Germinal center (tissue), 1 donor: ENCODE measurements at regions not wholly inside any gene's neighbourhood (a gene's known extent, or its start where the extent isn't known, plus 50 kb on each side); places are given as distances from the start of the nearest gene placed in this dataset.

Experiments used
- DNase-seq: peaks from one replicate; pipeline ENCODE4 v3.0.0; 2012; ENCODE audit warnings: mixed read lengths, low spot score

DNA sequence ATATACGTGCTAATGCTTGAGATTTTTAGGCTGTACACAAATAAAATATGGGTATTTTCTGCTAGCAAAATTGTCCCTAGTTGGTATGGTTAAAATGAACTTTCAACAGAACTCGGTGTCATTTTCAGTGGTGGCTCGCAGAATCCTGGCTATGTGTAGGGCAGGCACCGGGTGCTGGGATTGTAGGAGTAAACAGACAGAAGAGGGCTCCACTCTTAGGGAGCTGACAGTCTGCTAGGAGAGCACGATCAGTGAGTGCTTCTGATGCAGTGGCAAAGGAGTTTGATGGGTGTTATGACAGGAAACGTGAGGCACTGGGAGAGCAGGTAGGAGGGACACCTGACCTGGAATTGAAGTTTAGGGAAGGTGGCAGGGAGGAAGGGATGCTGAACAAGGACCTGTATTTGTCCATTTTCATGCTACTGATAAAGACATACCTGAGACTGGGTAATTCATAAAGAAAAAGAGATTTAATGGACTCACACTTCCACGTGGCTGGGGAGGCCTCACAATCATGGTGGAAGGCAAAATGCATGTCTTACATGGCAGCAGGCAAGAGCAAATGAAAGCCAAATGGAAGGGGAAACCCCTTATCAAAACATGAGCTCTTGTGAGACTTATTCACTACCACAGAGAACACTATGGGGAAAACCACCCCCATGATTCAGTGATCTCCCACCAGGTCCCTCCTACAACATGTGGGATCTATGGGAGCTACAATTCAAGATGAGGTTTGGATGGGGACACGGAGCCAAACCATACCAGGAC, 105.4 kb upstream of the LCLAT1 start:
- no peak for DNase-seq

DNA sequence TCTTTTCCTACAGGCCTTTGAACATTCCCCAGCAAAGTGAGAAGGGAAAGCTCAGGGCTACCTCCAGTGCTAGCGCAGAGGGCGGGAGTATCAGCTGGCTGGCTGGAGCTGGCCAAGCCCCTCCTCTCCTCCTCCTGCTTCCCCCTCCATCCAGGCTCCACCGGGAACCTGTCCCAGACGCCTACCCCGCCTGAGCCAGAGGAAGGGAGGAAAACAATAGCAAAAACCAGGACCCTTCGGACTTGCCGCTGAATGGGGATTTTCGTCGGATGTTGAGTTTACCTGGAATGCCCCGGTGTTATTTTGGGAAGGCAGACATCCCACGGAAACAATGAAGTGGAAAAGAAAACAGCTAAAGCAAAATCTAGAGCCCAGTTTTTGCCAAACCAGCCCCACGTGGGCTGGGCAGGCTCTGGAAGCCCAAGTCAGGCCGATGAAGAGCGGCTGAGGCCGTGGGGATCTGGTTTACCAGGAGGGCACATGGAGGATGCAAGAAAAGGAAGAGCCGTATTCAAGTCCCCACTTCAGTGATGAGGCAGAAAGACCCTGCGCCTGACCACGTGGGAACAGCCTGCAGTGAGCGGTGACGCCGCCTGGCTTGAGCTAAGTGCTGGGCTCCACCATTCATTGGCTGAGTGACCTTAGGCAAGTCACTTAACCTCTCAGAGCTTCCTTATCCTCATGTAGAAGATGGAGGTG, 100.4 kb upstream of the LCLAT1 start:
- no peak for DNase-seq

DNA sequence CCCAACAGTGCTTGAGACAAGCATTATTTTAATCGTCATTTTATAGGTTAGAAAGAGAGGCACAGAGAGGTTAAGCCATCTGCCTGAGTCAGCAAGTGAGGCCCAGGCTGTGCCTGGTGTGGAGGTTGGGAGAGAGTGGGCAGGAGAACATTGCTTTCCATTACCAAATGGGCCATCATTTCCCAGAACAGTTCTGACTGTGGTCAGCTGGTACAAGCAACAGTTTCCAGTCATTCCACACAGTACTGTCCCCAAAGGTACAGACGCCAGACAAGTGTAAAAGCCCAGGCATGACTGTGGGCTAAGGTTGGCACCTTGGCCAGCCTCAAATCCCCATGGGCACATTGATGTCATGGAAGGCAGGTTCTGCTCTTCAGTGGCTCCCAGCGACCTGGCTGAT, 98.2 kb upstream of the LCLAT1 start:
- DNase-seq: no peak

DNA sequence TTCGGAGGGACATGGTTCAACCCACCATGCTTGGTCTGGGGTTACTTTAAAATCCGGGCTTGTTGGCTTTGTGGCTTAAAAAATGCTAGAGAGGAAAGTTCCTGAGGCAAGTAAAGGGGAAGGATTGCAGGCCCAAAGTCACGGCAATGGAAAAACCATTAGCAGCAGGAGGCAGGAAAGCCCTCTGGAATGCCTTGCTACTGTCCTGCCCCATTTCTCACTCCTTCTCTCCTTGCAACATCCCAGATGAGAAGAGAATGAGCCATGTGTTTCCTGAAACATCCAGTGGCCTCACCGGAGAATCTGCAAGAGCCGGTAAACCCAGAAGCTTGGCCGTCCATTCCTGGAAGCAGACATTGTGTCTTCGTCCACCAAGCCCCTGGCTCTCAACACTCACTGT, 97.4 kb upstream of the LCLAT1 start:
- DNase-seq: no peak

DNA sequence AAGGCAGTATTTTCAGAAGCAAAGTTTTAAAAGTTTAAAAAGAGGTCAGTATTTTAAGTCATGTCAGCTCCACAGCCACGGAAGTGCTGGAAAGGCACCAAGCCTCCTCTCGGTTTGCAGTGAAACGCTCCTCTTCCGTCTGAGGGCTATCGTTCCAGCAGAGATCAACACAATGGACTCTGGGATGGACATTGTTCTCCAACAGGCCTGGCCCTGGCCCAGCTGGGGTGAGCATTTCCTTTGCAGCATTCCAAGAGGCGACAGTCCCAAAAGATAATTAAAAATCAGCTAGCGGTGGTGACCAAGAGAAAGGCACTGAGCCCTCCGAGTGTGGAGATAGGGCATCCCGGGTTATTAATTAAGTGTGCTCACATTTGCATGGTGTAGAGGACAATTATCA, 95.9 kb upstream of the LCLAT1 start:
- no peak for DNase-seq

DNA sequence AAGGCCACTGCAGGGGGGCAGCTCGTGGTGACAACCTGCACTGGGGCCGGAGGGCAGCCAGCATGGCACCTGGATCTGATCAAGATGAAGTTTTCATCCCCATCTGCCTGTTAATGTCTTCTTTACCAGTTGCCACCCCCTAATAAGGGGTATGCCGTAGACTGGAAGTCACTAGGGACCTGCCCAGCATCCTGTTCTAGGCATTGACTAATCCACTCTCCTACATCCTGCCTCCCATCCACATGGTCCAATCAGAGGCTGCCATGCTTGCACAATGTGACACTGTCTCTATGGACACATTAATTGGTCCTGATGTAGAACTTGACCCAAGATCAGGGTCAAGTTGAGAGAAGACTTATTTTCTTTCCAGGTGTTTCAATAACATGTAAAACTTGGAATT, 95.1 kb upstream of the LCLAT1 start:
- DNase-seq: no peak

DNA sequence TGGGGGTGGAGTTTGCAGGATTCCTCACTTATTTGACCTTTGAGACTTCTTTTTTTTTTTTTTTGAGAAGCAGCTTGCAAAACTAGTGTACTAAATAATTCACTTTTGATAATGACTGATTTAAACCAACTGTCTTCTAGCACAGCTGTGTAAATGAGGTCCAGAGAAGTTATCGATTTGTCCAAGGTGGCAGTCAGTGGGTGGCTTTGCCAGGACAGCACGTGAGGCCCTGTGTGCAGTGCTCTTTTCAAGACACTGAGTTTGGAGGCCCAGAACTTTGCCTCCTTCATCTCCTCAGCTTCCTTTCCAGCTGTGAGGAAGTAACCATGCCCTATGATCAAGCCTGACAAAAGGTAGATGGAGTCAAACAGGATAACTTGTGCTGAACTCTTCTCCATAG, 92.9 kb upstream of the LCLAT1 start:
- no peak for DNase-seq

DNA sequence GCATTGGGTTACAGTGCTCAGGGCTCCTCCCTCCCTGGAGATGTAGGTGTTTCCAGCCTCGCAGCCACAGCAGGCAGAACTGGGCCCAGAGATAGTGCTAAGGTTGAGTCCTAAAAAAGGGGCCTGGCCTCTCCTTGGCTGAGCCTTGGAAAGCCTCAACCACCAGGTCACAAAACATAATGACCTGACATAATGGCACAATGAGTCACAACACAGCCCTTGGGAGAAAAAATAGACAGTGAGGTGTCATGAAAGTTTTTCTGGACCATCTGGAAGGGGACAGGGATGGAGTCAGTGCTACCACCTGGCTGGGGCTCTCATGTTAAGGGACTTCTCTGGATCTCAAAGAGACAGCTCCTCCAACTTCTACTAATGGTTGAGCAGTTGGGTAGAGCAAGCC, 92.4 kb upstream of the LCLAT1 start:
- DNase-seq: no peak

DNA sequence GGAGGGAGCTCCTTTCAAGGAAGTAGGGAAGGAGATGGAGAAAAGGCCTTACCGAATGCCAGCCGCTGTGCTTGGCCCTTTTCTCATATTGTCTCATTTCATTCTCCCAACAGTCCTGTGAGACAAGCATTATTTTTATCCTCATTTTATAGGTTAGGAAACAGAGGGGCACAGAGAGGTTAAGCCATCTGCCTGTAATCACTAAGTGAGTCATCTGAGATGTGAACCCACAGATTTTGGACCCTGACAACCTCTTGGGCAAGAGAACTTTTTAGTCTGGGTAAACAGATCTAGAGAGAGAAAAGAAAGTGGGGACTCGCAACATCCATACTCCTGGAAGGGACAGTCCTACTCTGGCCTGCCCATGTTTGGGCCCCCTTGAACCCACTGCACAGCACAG, 91.7 kb upstream of the LCLAT1 start:
- DNase-seq: no peak

DNA sequence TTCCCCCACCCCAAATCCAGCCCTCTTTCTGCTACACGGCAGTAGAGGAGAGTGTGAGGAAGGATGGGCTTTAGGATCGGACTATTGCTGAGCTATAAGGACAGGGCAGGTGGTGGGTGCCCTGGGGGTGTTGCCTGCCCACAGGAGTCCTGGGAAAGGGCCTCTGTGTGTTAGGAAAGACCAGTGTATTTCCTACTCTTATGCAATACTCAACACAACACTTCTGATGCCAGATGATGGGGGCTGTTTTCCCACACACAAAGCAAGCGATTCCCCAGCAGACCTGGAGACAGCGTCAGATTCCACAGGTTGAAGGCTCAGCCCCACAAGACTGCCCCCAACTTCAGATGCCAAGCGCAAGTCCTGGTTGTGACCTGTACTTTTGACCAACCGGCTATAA, 91.0 kb upstream of the LCLAT1 start:
- DNase-seq: no peak

DNA sequence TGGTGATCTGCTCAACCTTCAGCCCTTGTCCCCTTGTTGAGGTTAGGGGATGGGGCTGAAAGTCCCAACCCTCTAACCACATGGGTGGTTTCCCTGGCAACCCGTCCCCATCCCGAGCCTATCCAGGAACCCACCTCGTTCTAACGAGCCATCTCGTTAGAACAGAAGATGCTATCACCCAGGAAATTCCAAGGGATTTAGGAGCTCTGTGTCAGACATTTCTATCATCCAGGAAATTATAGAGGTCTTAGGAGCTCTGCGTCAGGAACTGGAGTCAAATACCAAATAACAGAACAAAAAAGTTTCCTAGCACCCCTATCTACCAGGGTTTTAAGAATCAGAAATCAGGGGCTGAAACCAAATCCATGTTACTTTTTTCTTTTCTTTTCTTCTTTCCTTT, 90.3 kb upstream of the LCLAT1 start:
- no peak for DNase-seq

DNA sequence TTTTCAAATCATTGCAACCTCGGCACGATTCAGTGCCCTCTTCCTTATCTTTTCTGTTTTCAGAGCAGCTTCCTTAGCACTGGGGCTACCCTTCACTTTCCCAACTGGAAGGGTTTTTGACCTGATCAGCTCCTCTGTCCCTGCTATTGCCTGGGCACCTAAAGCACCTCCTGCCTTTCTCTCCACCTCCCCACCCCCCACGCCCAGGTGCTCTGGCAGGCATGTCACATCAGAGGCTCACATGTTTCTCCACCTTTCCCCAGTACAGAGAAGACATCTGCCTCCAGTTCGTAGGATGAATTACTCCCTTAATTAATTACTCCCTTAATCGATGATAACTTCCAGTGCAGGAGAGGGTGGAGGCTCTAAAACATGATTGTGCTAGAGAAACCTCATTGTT, 88.7 kb upstream of the LCLAT1 start:
- no peak for DNase-seq

DNA sequence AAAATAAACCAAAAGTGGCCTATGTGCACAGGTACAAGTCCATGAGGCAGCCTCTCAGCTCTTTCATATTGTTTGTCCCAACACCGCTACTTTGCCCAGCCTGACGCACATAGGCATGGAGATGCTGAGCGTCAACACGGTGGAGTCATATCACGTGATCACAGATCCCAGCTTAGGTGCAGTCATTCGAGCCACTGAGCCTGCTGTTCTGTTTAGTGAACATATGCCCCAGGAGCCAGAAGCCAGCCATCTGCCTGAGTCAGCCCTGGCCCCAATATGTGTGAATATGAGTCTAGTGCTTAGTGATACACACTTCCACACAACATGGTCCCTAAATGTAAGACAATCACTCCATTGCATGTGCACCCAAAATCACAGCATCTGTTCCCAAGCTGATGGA, 88.2 kb upstream of the LCLAT1 start:
- DNase-seq: no peak

DNA sequence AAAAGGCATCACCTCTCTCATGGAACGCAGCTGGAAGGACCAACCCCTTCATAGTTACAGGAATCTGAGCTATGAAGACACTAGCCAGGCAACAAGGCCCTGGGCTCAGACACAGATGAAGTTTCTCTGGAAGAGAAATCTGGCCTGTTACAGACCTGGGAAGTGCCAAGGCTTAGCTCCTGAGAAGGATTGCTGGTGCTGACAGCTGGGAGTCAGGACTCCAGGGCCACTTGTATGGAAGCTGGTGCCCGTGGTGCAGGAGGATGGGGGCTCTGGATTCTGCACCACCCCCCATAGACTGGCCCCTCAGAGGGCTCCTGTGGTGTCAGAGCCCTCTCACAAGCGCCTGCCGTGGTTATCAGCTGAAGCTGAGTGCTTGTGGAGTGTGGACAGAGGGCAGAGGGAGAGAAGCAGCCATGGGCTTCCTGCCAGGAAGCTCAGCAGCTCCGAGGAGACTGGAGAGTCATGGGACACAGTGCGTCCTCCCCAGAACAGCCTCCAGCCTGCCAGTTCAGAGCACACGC, 87.3 kb upstream of the LCLAT1 start:
- no peak for DNase-seq

DNA sequence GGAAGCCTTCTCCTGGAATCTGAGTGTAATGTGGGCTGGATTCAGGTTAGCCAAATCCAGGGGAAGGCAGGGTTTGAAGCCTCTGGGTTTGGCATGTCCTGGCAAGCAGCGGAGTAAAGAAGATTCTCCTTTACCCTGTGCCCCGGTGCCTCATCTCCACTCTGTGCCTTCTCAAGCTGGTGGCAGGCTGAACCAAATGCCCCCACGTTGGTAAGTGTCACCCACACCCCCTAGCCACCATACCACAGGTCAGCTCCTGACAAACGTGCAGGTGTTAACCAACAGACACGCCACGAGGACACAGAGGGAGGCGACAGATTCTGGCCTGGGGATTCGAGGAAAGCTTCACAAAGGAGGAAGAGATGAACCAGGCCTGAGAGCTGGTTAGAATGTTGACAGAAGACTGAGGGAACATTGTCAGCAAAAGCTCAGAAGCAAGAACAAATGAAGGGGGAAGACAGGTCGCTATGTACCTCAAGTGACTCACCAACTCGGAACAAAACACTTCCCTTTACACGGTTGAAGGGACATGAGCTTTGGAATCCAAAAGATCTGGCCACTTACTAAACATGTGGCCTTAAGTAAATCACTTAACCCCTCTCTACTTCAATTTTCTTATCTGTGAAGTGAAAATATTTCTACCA, 85.2 kb upstream of the LCLAT1 start:
- DNase-seq: no peak

DNA sequence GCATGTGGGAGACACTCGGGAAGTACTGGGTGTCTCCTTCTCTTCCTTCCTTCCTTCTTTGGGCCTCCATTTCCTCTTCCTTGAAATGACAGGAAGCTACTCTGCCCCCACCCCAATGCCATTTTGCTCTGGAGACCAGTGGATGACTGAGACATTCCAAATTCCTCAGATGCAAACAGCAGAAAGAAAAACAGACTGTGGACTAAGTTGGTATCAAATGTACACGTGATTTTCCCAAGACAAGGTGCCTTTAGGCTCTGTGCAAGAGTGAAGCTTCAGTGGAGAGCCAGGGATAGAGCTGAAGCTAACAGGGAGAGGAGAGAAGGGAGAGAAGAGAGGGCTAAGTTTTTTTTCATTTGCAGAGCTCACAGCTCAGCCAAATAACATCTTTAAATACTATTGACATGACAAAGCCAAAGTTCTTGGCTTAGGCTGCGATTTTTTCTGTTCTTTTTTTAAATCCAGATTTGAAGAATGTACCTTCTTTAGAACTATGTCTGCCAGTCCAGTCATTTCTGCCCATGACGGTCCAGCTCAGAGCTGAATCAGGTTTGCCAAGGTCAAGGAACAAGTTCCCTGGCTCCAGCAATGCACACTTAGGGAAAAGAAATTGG, 84.5 kb upstream of the LCLAT1 start:
- no peak for DNase-seq

DNA sequence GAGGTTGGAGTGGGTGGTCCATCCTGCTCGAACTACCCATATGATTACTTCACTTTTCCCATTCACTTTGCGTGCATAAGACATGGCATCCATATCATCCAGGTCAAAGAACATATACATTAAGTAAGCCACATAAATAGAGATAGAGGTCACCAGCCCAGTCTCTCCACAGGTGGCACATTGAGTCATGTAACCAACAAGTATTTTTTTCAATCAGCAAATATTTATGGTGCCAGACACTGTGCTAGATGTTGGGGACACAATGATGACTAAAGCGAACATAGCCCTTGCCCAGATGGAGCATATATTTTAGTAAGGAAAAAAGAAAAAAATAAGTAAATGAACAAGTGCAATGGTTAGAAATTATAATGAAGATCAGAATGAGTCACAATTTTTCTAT, 83.6 kb upstream of the LCLAT1 start:
- DNase-seq: no peak

DNA sequence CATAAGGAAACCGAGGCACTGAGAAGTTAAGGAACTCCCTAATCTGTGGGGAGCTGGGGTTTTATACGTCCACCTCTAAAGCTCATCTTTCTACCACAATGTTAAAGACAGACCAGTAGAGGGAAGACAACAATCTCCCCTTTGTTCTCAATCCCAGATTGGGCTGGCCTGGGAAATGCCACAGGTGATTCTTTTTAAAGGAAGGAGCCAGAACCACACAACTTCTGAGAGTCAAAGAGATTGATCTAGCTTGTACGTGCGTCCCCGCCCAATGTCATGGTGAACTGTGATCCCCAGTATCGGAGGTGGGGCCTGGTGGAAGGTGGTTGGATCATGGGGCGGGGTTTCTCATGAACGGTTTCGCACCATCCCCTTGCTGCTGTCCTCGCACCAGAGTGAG, 81.8 kb upstream of the LCLAT1 start:
- no peak for DNase-seq

DNA sequence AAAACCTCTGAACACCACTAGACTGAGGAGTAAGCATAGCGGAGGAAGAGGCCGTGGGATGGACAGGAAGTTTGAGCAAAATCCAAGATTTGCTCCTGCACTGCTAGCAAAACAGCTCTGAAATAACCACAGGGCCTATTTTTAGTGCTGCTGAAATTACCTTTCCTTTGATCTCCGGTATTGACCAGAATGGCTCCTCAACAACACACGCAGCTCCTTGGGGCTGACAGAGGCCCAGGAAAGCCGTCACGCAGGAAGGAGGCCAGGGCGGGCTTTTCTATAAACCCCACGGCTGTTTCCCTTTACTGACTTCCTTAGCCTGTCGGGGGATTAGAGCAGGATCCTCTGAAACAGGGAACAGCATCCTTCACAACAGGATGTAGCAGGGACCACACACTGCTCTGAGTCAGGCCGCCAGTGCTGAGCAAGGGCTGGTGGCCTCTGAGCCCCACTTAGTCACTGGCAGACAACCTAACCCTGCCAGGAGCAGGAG, 80.8 kb upstream of the LCLAT1 start:
- no peak for DNase-seq

DNA sequence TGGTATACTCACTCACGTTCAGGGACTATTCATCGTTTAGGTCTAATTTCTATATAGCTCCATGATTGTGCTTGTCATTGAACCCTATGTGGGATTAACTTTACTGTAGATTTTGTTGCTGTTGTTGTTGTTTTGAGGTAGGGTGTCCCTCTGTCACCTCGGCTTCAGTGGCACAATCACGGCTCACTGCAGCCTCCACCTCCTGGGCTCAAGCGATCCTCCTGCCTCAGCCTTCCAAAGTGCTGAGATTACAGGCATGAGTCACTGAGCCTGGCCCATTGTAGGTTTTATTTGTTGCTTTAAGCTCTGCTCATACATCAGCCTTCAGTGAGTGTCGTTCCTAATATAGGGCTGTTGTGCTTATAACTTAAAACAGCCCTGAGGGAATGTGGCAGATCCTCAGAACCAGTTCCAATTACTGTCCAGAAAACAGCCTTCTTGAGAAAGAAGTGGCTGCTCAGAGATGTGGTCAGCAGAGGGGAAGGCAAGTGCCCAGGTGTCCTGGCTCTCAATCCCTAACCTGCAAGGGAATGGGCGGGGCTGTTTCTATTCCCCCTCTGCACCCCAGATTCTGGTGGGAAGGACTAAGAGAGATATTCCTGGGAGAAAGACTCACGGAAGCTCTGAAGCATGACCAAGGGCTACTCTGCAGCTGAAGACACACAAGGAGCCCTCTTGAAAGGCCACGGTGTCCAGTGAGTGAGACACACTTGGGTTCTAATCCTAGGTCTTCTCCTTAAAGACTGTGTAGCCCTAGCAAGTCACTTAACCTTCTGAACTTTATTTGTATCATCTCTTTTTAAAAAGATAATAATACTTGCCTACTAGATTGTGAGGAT, 79.6 kb upstream of the LCLAT1 start:
- DNase-seq: no peak

DNA sequence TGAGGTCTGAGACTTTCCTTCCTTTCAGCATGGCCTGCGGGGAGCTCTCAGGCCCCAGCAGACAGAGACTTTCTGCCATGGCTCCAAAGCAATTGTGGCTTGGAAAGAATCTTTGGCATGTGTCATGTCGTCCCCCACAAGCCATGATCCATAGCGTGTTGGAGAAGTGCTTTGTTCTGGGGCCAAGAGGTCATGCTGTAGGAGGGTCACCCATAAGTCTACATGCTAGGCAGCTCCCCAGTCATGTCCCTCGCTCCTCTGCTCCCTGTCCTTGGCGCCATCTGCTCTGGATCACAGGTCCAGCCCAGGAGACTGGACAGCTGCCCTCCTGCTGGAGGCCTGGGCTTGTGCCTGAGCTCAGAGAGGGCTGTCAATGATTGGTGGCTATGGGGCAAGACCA, 78.8 kb upstream of the LCLAT1 start:
- DNase-seq: no peak
